Activated naive CD4-positive, alpha-beta T cell treated with anti-CD3 and anti-CD28 coated beads, Interleukin-2, amount 50 U/mL, for 72 hours (primary cell): ENCODE measurements at regions not wholly inside any gene's neighbourhood (a gene's known extent, or its start where the extent isn't known, plus 50 kb on each side); places are given as distances from the start of the nearest gene placed in this dataset.

Experiments
- ATAC-seq, 2 donors: fragments of 150-1000 bp; cut with Tn5 transposase; 2 replicates each; pipeline ENCODE4 v1.10.0; 2021; ENCODE audit warnings: mild to moderate bottlenecking in 2 of 2, moderate library complexity in 2 of 2
- DNase-seq, 2 donors: peaks; one replicate each; pipeline ENCODE4 v3.0.0; 2021 to 2022; ENCODE audit warnings: low spot score in 2 of 2
- H3K27ac Mint-ChIP-seq, 2 donors: one replicate each; pipeline ENCODE4 v1.8.0; 2022; ENCODE audit warnings: mild to moderate bottlenecking in 2 of 2, mixed read lengths in 2 of 2
- H3K36me3 Mint-ChIP-seq, 2 donors: one replicate each; pipeline ENCODE4 v1.8.0; 2022; ENCODE audit warnings: mixed read lengths in 2 of 2
- H3K9me3 Mint-ChIP-seq, 2 donors: one replicate each; pipeline ENCODE4 v1.8.0; 2022; ENCODE audit warnings: mixed read lengths in 2 of 2

DNA sequence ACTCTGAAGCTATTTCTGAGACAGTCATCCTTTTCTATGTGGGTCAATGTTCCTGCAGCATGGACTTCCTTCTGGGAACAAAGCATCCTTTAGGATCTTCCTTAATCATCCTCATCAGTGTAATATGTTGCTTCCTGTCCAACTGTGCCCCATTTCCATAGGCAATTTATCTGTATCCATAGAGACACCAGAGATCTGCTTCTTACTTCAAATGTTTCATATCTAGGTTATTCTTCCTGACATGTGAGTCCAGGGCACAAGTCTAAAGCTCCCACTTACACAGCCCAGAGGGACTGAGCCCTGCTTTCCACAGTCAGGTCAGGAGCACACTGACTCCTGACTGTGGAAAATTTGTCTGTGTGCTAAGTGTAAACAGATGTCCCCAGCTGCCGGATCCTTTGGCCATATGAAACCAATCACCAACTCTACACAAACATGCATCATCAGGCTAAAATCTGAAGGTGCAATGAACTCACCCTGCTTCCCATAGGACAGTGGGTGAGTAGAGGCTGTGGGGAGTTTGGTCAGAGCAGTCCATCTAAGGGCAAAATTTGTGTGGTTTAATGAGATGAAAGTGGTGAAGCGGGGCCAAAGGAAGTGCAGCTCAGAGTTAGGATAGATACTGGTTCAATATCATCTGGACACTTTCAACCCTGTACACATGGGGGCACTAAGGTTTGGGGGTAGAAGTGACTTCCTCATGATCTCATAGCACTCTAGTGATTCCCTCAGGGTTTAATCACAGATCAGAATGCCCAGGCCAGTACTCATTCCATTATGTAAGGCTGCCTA lies 85.2 kb upstream of the TNC start:
- peaks cover 0 to 4% of the 10 kb centered on the region in 2 donors for H3K9me3 Mint-ChIP-seq

DNA sequence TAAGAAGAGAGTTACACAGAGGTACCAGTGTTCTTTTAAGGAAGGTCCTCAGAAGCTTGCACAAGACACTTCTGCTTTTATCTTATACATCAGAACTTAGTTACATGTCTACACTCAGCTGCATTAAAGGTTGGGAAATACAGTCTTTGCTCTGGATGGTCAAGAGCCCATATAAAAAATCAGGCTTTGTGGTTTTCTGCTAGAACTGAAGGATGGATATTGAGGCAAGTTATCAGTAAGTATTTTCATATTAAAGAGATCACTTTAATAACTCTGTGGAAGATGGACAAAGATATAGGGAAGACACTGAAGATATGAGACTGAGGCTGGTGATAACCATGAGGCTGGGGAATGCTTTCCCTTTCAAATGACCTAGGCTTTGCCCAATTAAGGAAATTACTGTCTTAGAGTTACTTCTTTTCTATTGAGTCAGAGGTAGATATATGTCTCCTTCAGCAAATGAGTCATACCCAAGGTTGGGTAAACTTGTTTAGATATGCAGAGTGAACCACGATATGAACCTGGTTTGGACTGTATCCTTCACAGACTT lies 87.0 kb upstream of the TNC start:
- DNase-seq (no peak), ATAC-seq (peak; percentile 67 to 81)
- Mint-ChIP-seq H3K27ac (peak overlapping the region in 1 of 2 donors; percentile 31), H3K9me3 (peaks cover 0 to 4% of the 10 kb centered on the region in 2 donors), H3K36me3 (no peaks in the 10 kb centered on the region)

More for the DNA sequence above, 85.2 kb upstream of the TNC start:
- no peak for DNase-seq
- no peak for ATAC-seq
- Mint-ChIP-seq H3K36me3 (no peaks in the 10 kb centered on the region), H3K27ac (no peak overlapping the region)

DNA sequence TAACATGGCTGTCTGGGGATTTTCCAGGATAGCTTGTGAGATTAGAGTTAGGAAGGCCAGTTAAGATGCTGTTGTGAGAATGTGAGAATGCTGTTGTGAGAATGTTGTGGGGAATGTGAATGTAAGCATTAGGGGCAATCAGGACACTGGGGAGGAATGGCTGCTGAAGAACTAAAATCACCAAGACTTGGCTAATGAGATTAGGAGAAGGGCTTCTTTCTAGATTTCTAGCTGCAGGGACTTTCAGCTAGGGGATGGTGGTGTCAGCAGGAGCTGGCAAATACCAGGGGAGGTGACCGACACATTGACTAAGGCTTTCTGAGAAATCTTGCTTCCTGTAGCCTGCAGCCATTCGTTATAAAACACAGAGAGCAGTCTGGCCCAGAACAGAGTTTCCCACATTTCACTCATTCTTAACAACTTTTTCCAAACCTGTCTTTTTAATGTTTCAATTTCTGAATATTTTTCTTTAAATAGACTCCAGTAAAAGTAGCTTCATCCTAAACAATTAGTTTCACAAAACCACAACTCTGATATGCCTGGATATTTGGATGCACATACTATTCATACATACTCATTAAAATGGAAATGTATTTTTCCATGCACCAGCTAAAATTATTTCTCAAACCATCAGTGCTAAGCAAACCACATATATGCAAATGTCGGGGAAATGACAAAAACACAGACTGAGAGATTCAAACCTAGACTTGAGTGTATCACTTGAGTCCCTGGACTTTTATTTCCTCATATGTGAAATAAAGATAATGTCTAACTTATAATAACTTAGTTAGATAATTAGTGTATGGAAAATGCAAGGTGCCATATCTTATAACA lies 89.3 kb upstream of the TNC start:
- peaks cover 0 to 4% of the 10 kb centered on the region in 2 donors for H3K9me3 Mint-ChIP-seq
- peak overlapping the region in 1 of 2 donors; percentile 0 for H3K27ac Mint-ChIP-seq
- DNase-seq (peak in 1 of 2 donors; percentile 11), ATAC-seq (peak in 1 of 2 donors; percentile 27)
- H3K36me3 Mint-ChIP-seq, result no peaks in the 10 kb centered on the region

GRCh38 chr9:115208501-115208900 lies 90.5 kb upstream of the TNC start:
- no peak for ATAC-seq

GRCh38 chr9:115209601-115210306 lies 91.8 kb upstream of the TNC start:
- Mint-ChIP-seq H3K36me3 (no peaks in the 10 kb centered on the region), H3K27ac (peak overlapping the region in 1 of 2 donors; percentile 86), H3K9me3 (no peaks in the 10 kb centered on the region)
- DNase-seq (peak in 1 of 2 donors; percentile 23), ATAC-seq (peak; percentile 90 to 93)

More at GRCh38 chr9:115208501-115208900, 90.5 kb upstream of the TNC start:
- DNase-seq, result no peak
- Mint-ChIP-seq H3K27ac (no peak overlapping the region), H3K36me3 (no peaks in the 10 kb centered on the region), H3K9me3 (peaks cover 0 to 4% of the 10 kb centered on the region in 2 donors)

- ATAC-seq (no peak), DNase-seq (no peak)
- Mint-ChIP-seq H3K27ac (no peak overlapping the region), H3K36me3 (no peaks in the 10 kb centered on the region), H3K9me3 (no peaks in the 10 kb centered on the region)
Measured at GRCh38 chr9:115210699-115211098, 92.7 kb upstream of the TNC start.

DNA sequence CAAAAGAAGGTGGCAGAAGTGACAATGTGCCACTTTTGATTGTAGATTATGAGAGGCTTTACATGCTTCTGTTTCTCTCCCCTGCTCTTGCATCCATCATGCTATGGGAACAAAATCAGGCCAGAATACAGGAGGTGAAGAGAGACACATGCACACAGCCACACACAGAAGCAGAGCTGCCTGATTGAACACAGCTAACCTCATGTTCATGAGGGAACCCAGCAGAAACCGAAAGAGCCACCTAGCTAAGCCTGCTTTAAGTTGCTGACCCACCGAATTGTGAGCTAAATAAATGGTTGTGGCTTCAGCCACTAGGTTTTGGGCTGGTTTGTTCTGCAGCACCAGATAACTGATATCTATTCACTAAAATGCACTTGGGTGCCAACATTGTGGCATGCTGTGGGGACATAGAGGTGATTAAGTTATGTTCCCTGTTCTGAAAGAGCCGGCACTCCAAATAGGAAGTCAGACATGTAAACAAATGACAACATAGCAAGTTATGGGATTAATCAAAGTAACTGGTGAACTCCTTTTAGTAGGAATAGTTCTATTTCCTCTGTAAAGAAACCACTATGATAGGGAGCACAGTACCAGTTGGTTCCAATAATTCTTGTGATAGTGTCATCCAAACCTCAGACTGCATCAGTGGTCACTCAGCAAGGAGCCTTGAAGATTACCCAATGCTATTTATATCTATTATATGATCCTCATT lies 93.6 kb upstream of the TNC start:
- Mint-ChIP-seq H3K9me3 (no peaks in the 10 kb centered on the region), H3K36me3 (no peaks in the 10 kb centered on the region), H3K27ac (no peak overlapping the region)
- ATAC-seq (no peak), DNase-seq (no peak)

- ATAC-seq (no peak), DNase-seq (no peak)
- no peaks in the 10 kb centered on the region for H3K9me3 Mint-ChIP-seq
- H3K36me3 Mint-ChIP-seq, result no peaks in the 10 kb centered on the region
- H3K27ac Mint-ChIP-seq, result no peak overlapping the region
Measured at GRCh38 chr9:115212125-115212605, 94.2 kb upstream of the TNC start.

DNA sequence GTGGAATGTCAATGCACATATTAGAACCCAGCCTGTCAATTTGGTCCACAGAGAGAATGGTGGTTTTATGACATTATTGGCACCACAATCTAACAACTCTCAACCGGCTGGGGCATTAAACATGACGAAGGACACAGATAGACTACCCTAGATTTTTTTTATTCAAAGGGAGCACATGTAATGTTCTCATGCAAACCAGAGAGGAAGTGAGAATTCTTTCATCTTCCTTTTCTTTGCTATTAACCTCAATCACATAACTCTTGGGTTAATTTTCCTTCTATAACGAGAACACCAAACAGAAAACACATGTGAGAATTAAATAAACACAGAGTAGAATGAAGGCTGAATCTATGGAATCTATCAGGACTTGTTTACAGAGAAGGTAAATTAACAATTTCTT lies 94.9 kb upstream of the TNC start:
- no peaks in the 10 kb centered on the region for H3K9me3 Mint-ChIP-seq
- H3K36me3 Mint-ChIP-seq, result no peaks in the 10 kb centered on the region
- no peak overlapping the region for H3K27ac Mint-ChIP-seq
- no peak for DNase-seq
- no peak for ATAC-seq

DNA sequence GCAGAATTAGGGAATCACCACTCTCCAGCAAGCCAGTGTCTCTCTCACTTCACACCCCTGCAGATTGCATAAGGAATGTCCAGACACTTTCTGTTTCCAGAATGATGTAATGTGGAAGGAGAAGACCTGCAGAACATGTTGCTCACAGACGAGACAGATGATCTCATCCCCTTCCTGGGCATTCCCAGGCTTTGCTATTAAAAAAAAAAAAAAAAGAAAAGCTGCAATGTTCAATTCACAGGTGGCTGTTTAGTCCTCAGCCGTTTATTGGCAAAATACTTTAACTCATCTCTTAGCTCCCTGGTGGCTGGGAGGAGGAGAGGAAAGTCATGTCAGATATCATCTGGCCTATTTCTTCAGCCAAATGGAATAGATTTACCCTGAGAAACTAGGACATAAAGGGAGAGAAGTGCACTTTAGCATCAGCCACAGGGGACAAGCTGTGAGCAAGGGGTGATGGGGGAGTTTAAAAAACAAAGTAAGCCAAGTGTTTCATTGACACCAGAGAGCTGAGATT lies 95.9 kb upstream of the TNC start:
- no peak for DNase-seq
- no peak overlapping the region for H3K27ac Mint-ChIP-seq

DNA sequence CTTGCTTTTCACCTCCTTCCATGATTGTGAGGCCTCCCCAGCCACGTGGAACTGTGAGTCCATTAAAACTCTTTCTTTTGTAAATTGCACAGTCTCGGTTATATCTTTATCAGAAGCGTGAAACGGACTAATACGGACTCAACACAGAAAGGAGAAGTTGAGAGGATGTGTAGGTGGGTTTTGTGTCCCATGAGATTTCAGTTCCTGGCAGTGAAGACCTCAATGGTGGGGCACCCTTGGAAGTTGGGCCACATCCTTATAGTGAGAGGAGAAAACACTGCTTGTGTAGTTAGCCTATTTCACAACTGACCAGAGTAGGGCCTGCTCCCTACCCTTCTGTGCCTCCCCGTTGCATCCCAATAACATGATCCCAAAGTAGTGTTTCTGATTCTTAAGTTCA lies 98.9 kb upstream of the TNC start:
- Mint-ChIP-seq H3K9me3 (no peaks in the 10 kb centered on the region), H3K36me3 (no peaks in the 10 kb centered on the region), H3K27ac (no peak overlapping the region)
- ATAC-seq (no peak), DNase-seq (no peak)

More for the DNA sequence above, 95.9 kb upstream of the TNC start:
- H3K36me3 Mint-ChIP-seq, result no peaks in the 10 kb centered on the region
- no peak for ATAC-seq
- H3K9me3 Mint-ChIP-seq, result no peaks in the 10 kb centered on the region

DNA sequence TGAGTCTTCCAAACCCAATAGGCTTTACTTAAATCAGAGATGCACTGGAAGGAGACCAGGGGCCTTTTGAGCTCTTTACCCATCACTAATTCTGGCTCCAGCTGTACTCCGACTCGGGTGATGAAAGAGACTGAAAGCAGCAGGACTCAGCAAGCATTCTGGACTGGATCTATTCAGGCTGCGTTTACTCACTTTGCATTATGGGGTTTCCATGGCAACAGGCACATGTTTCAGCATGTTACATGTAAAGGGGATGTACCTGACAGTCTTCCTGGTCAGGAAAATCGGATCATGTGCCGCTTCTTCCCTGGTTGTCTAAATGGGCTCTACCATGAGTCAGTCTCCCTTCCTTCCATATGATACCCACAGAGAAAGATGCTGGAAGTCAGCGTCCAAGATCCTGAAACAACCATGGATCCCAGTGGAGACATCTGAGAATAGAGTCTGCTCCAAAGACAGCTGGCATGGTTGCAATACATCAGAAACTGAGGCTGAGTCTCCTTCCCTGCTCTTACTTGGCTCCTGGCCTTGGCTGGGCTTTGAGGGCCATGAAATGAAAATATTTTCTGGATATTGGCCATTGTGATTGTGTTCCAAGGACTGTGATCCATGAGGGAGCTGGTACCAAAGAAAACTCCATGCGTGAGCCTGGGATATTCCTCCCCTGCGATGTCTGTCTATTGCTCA lies 102.5 kb upstream of the TNC start:
- no peaks in the 10 kb centered on the region for H3K9me3 Mint-ChIP-seq
- ATAC-seq (no peak), DNase-seq (no peak)
- no peak overlapping the region for H3K27ac Mint-ChIP-seq
- H3K36me3 Mint-ChIP-seq, result no peaks in the 10 kb centered on the region

GRCh38 chr9:115223471-115223870 lies 105.5 kb upstream of the TNC start:
- no peak for DNase-seq
- no peak overlapping the region for H3K27ac Mint-ChIP-seq
- no peaks in the 10 kb centered on the region for H3K36me3 Mint-ChIP-seq
- ATAC-seq, result no peak
- no peaks in the 10 kb centered on the region for H3K9me3 Mint-ChIP-seq

- ATAC-seq (no peak), DNase-seq (no peak)
- Mint-ChIP-seq H3K27ac (no peak overlapping the region), H3K9me3 (no peaks in the 10 kb centered on the region), H3K36me3 (no peaks in the 10 kb centered on the region)
Measured at GRCh38 chr9:115225459-115226116, 107.6 kb upstream of the TNC start.

GRCh38 chr9:115226152-115226551 lies 108.2 kb upstream of the TNC start:
- ATAC-seq, result no peak
- no peaks in the 10 kb centered on the region for H3K36me3 Mint-ChIP-seq
- no peak for DNase-seq
- H3K27ac Mint-ChIP-seq, result no peak overlapping the region
- H3K9me3 Mint-ChIP-seq, result no peaks in the 10 kb centered on the region
